OCI-LY3 (cell line): ENCODE measurements at regions not wholly inside any gene's neighbourhood (a gene's known extent, or its start where the extent isn't known, plus 50 kb on each side); places are given as distances from the start of the nearest gene placed in this dataset.

Experiments
- CTCF ChIP-seq: fragments of 200-600, 300-600 bp; sonication (generic); IDR thresholded peaks from 2 replicates; pipeline ENCODE4 v1.5.1; 2014; ENCODE audit warnings: antibody characterized with exemption, low read length, low read depth
- EZH2phosphoT487 ChIP-seq: fragments of 200-600 bp; shearing (Covaris generic); IDR thresholded peaks from 2 replicates; pipeline ENCODE4 v1.6.1; 2018; ENCODE audit warnings: antibody characterized with exemption, mixed run types, low read depth

- no peak for TF ChIP-seq CTCF
- TF ChIP-seq EZH2phosphoT487 = no peak
These were observed 110.2 kb upstream of the NAP1L1 start for GRCh38 chr12:76194724-76195123.
